Gastrocnemius medialis (tissue), 4 donors: ENCODE measurements at regions not wholly inside any gene's neighbourhood (a gene's known extent, or its start where the extent isn't known, plus 50 kb on each side); places are given as distances from the start of the nearest gene placed in this dataset.

Source experiments
- CTCF ChIP-seq, 5 experiments: fragments of 450-650 bp in 3 of 5; fragments of 200-600 bp in 2 of 5; sonication (generic) in 2 of 5; IDR thresholded peaks in 4 of 5; conservative IDR thresholded peaks in 1 of 5; 1 replicate in 4 of 5; 2 replicates in 1 of 5; pipeline ENCODE4 v1.5.1; 2016 to 2019; ENCODE audit warnings: antibody characterized with exemption in 5 of 5, mild to moderate bottlenecking in 3 of 5, moderate library complexity in 3 of 5
- POLR2A ChIP-seq, 2 donors: fragments of 450-650 bp; IDR thresholded peaks; one replicate each; pipeline ENCODE4 v1.6.1; 2017; ENCODE audit warnings: antibody characterized with exemption in 2 of 2, mild to moderate bottlenecking in 2 of 2, moderate library complexity in 2 of 2

- TF ChIP-seq CTCF (IDR thresholded peaks at IDR 0.05 in 4 of 5, conservative IDR thresholded peaks at IDR 0.05 in 1 of 5) (no peak), POLR2A (IDR thresholded peaks at IDR 0.05) (no peak)
These were observed 92.4 kb downstream of the KBTBD8 start for GRCh38 chr3:67090474-67090873.
